H1 (cell line): ENCODE measurements at regions not wholly inside any gene's neighbourhood (a gene's known extent, or its start where the extent isn't known, plus 50 kb on each side); places are given as distances from the start of the nearest gene placed in this dataset.

Experiments used
- CTCF ChIA-PET: fragments of 300-600 bp; sonication (Branson Sonifier 250); formaldehyde crosslinking; loops from one replicate; lab custom pipeline; 2021; ENCODE audit not compliant: partially characterized antibody; lab: Charles Lee
- POLR2A ChIA-PET: fragments of 300-600 bp; sonication (Branson Sonifier 250); formaldehyde crosslinking; loops from one replicate; lab custom pipeline; 2021; ENCODE audit warnings: inconsistent platforms; ENCODE audit not compliant: partially characterized antibody; lab: Charles Lee
- DNase-seq, 2 experiments: peaks; one replicate each; pipeline versions ENCODE4 v3.0.0 to v3.0.0-alpha.2; 2010 to 2022; ENCODE audit warnings: low spot score in 2 of 2, low read depth in 1 of 2, mixed read lengths in 1 of 2
- FAIRE-seq: peaks from 2 replicates; lab custom pipeline; 2011; peaks lifted over from hg19 to GRCh38; lab: Jason Lieb, UNC
- H2AFZ ChIP-seq: 2 replicates; pipeline ENCODE4 v1.8.1; 2012; ENCODE audit warnings: low read length, inconsistent platforms
- H2AK5ac ChIP-seq: 2 replicates; pipeline ENCODE4 v1.6.1; 2013; ENCODE audit warnings: low read depth, low read length
- H2BK120ac ChIP-seq: replicated peaks from 2 replicates; pipeline ENCODE3; 2013; ENCODE audit warnings: low read depth, low read length, inconsistent platforms
- H2BK12ac ChIP-seq: 2 replicates; pipeline ENCODE4 v1.6.1; 2013; ENCODE audit warnings: low read depth, low read length
- H2BK15ac ChIP-seq: 2 replicates; pipeline ENCODE4 v1.6.1; 2013; ENCODE audit warnings: low read length
- H2BK20ac ChIP-seq: 2 replicates; pipeline ENCODE4 v1.6.1; 2013; ENCODE audit warnings: low read length
- H2BK5ac ChIP-seq: 2 replicates; pipeline ENCODE4 v1.6.1; 2013; ENCODE audit warnings: low read depth, low read length
- H3K14ac ChIP-seq: 2 replicates; pipeline ENCODE4 v1.6.1; 2013; ENCODE audit warnings: inconsistent platforms; ENCODE audit not compliant: insufficient read length
- H3K18ac ChIP-seq: 2 replicates; pipeline ENCODE4 v1.6.1; 2013; ENCODE audit warnings: low read length; ENCODE audit errors: extremely low read depth
- H3K23ac ChIP-seq: 2 replicates; pipeline ENCODE4 v1.6.1; 2013; ENCODE audit warnings: inconsistent platforms; ENCODE audit not compliant: insufficient read length
- H3K23me2 ChIP-seq: 2 replicates; pipeline ENCODE4 v1.6.1; 2013; ENCODE audit warnings: low read depth, low read length
- H3K27ac ChIP-seq: 2 replicates; pipeline ENCODE4 v1.6.1; 2011; ENCODE audit warnings: low read depth, low read length, inconsistent platforms
- H3K27me3 ChIP-seq, 4 experiments: replicated peaks in 1 of 4; 1 replicate in 1 of 4; 2 replicates in 3 of 4; pipeline versions ENCODE4 v1.6.1 to v1.8.1; 2011 to 2013; ENCODE audit warnings: low read length in 3 of 4, mild to moderate bottlenecking in 3 of 4, inconsistent platforms in 2 of 4, mixed read lengths in 2 of 4, moderate library complexity in 1 of 4; ENCODE audit not compliant: control insufficient read depth in 3 of 4, insufficient read depth in 3 of 4; ENCODE audit errors: extremely low read depth in 1 of 4
- H3K36me3 ChIP-seq, 4 experiments: 2 replicates each; pipeline versions ENCODE4 v1.6.1 to v1.8.1; 2011 to 2013; ENCODE audit warnings: mild to moderate bottlenecking in 4 of 4, low read length in 3 of 4, moderate library complexity in 2 of 4, control low read depth in 1 of 4, inconsistent platforms in 1 of 4; ENCODE audit not compliant: insufficient read depth in 4 of 4, control insufficient read depth in 2 of 4
- H3K4ac ChIP-seq: replicated peaks from 2 replicates; pipeline ENCODE3; 2013; ENCODE audit warnings: low read length, low read depth, mixed read lengths, inconsistent platforms; ENCODE audit not compliant: insufficient read length
- H3K4me1 ChIP-seq, 4 experiments: replicated peaks in 1 of 4; 1 replicate in 1 of 4; 2 replicates in 3 of 4; pipeline versions ENCODE4 v1.6.1 to v1.8.1; 2011 to 2013; ENCODE audit warnings: low read length in 3 of 4, inconsistent platforms in 2 of 4, mixed read lengths in 1 of 4; ENCODE audit not compliant: insufficient read depth in 4 of 4, control insufficient read depth in 3 of 4
- H3K4me2 ChIP-seq, 2 experiments: 2 replicates each; pipeline versions ENCODE4 v1.6.1 to v1.8.1; 2011 to 2013; ENCODE audit warnings: low read depth in 2 of 2, low read length in 2 of 2, control low read depth in 1 of 2, inconsistent platforms in 1 of 2, mild to moderate bottlenecking in 1 of 2; ENCODE audit not compliant: insufficient read depth in 1 of 2
- H3K4me3 ChIP-seq, 4 experiments: fragments of 200-600, 300-600 bp in 1 of 4; sonication (generic), shearing (Covaris generic), sonication (Bioruptor Twin) in 1 of 4; 2 replicates each; pipeline versions ENCODE4 v1.5.1 to v1.8.1; 2011 to 2016; ENCODE audit warnings: low read length in 4 of 4, low read depth in 3 of 4, control low read depth in 2 of 4, inconsistent platforms in 2 of 4, mild to moderate bottlenecking in 2 of 4, mixed read lengths in 1 of 4, moderate library complexity in 1 of 4; ENCODE audit not compliant: insufficient read depth in 2 of 4; ENCODE audit errors: extremely low read depth in 1 of 4
- H3K56ac ChIP-seq: replicated peaks from 2 replicates; pipeline ENCODE3; 2013; ENCODE audit warnings: low read depth, mild to moderate bottlenecking, mixed read lengths, low read length, inconsistent platforms; ENCODE audit not compliant: insufficient read length
- H3K79me1 ChIP-seq: 2 replicates; pipeline ENCODE4 v1.6.1; 2013; ENCODE audit warnings: low read depth, low read length, control low read depth
- H3K79me2 ChIP-seq, 2 experiments: 2 replicates each; pipeline versions ENCODE4 v1.6.1 to v1.8.1; 2012 to 2013; ENCODE audit warnings: low read length in 2 of 2, mild to moderate bottlenecking in 2 of 2, inconsistent platforms in 1 of 2; ENCODE audit not compliant: insufficient read depth in 2 of 2, control insufficient read depth in 1 of 2
- H3K9ac ChIP-seq, 4 experiments: replicated peaks in 1 of 4; 1 replicate in 1 of 4; 2 replicates in 3 of 4; pipeline versions ENCODE4 v1.6.1 to v1.8.1; 2011 to 2013; ENCODE audit warnings: low read depth in 3 of 4, low read length in 3 of 4, control low read depth in 2 of 4, mild to moderate bottlenecking in 2 of 4, moderate library complexity in 2 of 4, inconsistent platforms in 1 of 4; ENCODE audit errors: extremely low read depth in 1 of 4
- H3K9me3 ChIP-seq, 2 experiments: 2 replicates each; pipeline versions ENCODE4 v1.6.1 to v1.8.1; 2012 to 2013; ENCODE audit warnings: mild to moderate bottlenecking in 2 of 2, moderate library complexity in 2 of 2, control low read depth in 1 of 2, inconsistent platforms in 1 of 2, low read depth in 1 of 2, low read length in 1 of 2, mixed read lengths in 1 of 2; ENCODE audit not compliant: insufficient read depth in 2 of 2
- H4K20me1 ChIP-seq, 2 experiments: replicated peaks in 1 of 2; 2 replicates each; pipeline versions ENCODE3 to v1.8.1; 2011 to 2013; ENCODE audit warnings: inconsistent platforms in 2 of 2, low read length in 2 of 2, mild to moderate bottlenecking in 1 of 2; ENCODE audit not compliant: insufficient read depth in 2 of 2, control insufficient read depth in 1 of 2
- H4K5ac ChIP-seq: 2 replicates; pipeline ENCODE4 v1.6.1; 2013; ENCODE audit warnings: low read length, low read depth, mixed read lengths, inconsistent platforms; ENCODE audit not compliant: insufficient read length
- H4K8ac ChIP-seq: 2 replicates; pipeline ENCODE4 v1.8.0; 2013; ENCODE audit warnings: mild to moderate bottlenecking, moderate library complexity, low read length, inconsistent platforms; ENCODE audit not compliant: insufficient read depth; ENCODE audit errors: extremely low read depth
- H4K91ac ChIP-seq: replicated peaks from 2 replicates; pipeline ENCODE3; 2013; ENCODE audit warnings: low read length, mixed read lengths, inconsistent platforms; ENCODE audit not compliant: insufficient read length
- ASH2L ChIP-seq: fragments of 200-600, 300-600 bp; sonication (generic); IDR thresholded peaks from one replicate; pipeline ENCODE4 v1.7.1; 2017; ENCODE audit warnings: low read length
- BRCA1 ChIP-seq: IDR thresholded peaks from 2 replicates; pipeline ENCODE4 v1.6.1; 2012; ENCODE audit warnings: low read depth, low read length, improper control_type of control experiment
- EGR1 ChIP-seq: IDR thresholded peaks from 2 replicates; pipeline ENCODE4 v1.6.1; 2011; ENCODE audit warnings: low read depth, low read length, borderline replicate concordance
- KDM1A ChIP-seq: fragments of 200-600, 300-600 bp; sonication (generic); IDR thresholded peaks from 2 replicates; pipeline ENCODE4 v1.7.1; 2016; ENCODE audit warnings: mild to moderate bottlenecking, low read length, borderline replicate concordance
- KDM4A ChIP-seq: IDR thresholded peaks from one replicate; pipeline ENCODE4 v1.7.1; 2012; ENCODE audit warnings: low read depth, mild to moderate bottlenecking, moderate library complexity, low read length, inconsistent platforms; ENCODE audit not compliant: severe bottlenecking
- NANOG ChIP-seq: IDR thresholded peaks from 2 replicates; pipeline ENCODE4 v1.6.1; 2011; ENCODE audit warnings: low read length, low read depth, mild to moderate bottlenecking, inconsistent platforms; ENCODE audit not compliant: insufficient read depth, poor library complexity, severe bottlenecking
- NRF1 ChIP-seq: IDR thresholded peaks from 2 replicates; pipeline ENCODE4 v1.6.1; 2011; ENCODE audit warnings: mild to moderate bottlenecking, low read depth, low read length, improper control_type of control experiment
- PHF8 ChIP-seq: fragments of 200-600 bp; sonication (generic); conservative IDR thresholded peaks from 2 replicates; pipeline ENCODE4 v1.7.1; 2012; ENCODE audit warnings: low read depth, mild to moderate bottlenecking, inconsistent platforms, low read length, moderate library complexity
- SP4 ChIP-seq: IDR thresholded peaks from 2 replicates; pipeline ENCODE4 v1.6.1; 2012; ENCODE audit warnings: low read length, inconsistent platforms
- SUZ12 ChIP-seq: fragments of 200-600 bp; sonication (generic); IDR thresholded peaks from 2 replicates; pipeline ENCODE4 v1.6.1; 2012; ENCODE audit warnings: mild to moderate bottlenecking, inconsistent platforms, low read length, moderate library complexity, mixed read lengths
- TEAD4 ChIP-seq: IDR thresholded peaks from 2 replicates; pipeline ENCODE4 v1.6.1; 2012; ENCODE audit warnings: low read depth, low read length, inconsistent platforms, mixed read lengths
- WGBS, 2 experiments: shearing (Covaris generic) in 1 of 2; methylation state at CpG; one replicate each; pipeline versions ENCODE4 v1.1.6 to v1.1.7; 2013 to 2015; ENCODE audit warnings: low lambda C conversion rate in 2 of 2, mixed read lengths in 2 of 2, inconsistent platforms in 1 of 2, low coverage in 1 of 2, missing lambda C conversion rate in 1 of 2; ENCODE audit not compliant: insufficient replicate concordance in 2 of 2, insufficient coverage in 1 of 2, insufficient read length in 1 of 2; ENCODE audit errors: extremely low coverage in 1 of 2, missing lambda C conversion rate in 1 of 2; 5-methylcytosine and 5-hydroxymethylcytosine counted together
- TF ChIP-seq, protein P1 (sequence below): IDR thresholded peaks from 2 replicates; pipeline ENCODE4 v1.6.1; 2011; ENCODE audit warnings: low read length, improper control_type of control experiment
- TF ChIP-seq, protein P2 (sequence below): IDR thresholded peaks from 2 replicates; pipeline ENCODE4 v1.6.1; 2012; ENCODE audit warnings: inconsistent platforms

- Histone ChIP-seq H2BK120ac (no peak overlapping the region), H2AK5ac (no peak overlapping the region), H4K20me1 (no peaks in the 10 kb centered on the region), H3K9ac (no peak overlapping the region), H3K27ac (no peak overlapping the region), H3K14ac (no peak overlapping the region), H3K27me3 (peaks cover 0 to 1% (median 0%) of the 10 kb centered on the region in 4 experiments; a peak in 1 of 7 replicates), H3K23me2 (no peaks in the 10 kb centered on the region), H2BK20ac (no peak overlapping the region), H4K91ac (no peak overlapping the region), H3K36me3 (no peaks in the 10 kb centered on the region), H4K5ac (no peak overlapping the region), H2BK5ac (no peak overlapping the region), H3K56ac (no peak overlapping the region), H3K4me3 (no peak overlapping the region), H3K9me3 (no peaks in the 10 kb centered on the region), H3K18ac (no peak overlapping the region), H3K4me2 (no peak overlapping the region), H2BK15ac (no peak overlapping the region), H2AFZ (no peak overlapping the region), H3K79me2 (no peaks in the 10 kb centered on the region), H3K4ac (no peak overlapping the region), H2BK12ac (no peak overlapping the region), H3K4me1 (no peaks in the 10 kb centered on the region), H3K79me1 (no peaks in the 10 kb centered on the region), H4K8ac (no peak overlapping the region), H3K23ac (no peak overlapping the region)
- TF ChIP-seq, protein P1, sequence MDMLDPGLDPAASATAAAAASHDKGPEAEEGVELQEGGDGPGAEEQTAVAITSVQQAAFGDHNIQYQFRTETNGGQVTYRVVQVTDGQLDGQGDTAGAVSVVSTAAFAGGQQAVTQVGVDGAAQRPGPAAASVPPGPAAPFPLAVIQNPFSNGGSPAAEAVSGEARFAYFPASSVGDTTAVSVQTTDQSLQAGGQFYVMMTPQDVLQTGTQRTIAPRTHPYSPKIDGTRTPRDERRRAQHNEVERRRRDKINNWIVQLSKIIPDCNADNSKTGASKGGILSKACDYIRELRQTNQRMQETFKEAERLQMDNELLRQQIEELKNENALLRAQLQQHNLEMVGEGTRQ, result no peak
- TF ChIP-seq PHF8, result no peak
- no peak for TF ChIP-seq KDM4A
- no peak for TF ChIP-seq NRF1
- TF ChIP-seq, protein P2, sequence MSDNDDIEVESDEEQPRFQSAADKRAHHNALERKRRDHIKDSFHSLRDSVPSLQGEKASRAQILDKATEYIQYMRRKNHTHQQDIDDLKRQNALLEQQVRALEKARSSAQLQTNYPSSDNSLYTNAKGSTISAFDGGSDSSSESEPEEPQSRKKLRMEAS, result no peak
- no peak for TF ChIP-seq TEAD4
- no peak for TF ChIP-seq EGR1
- no peak for TF ChIP-seq BRCA1
- no peak for TF ChIP-seq SUZ12
- TF ChIP-seq KDM1A, result no peak
- TF ChIP-seq ASH2L, result no peak
- no peak for TF ChIP-seq NANOG
- no peak for TF ChIP-seq SP4
- ChIA-PET CTCF (interaction anchor here (0.6 to 1.2 kb wide), 3 partner anchors 27 to 139 kb away, joined by 3 to 4 read pairs (median 4); no protein-coding TSS in a partner anchor), POLR2A (no interaction called here)
- DNase-seq, result no peak
- FAIRE-seq, result no peak
- 96% methylated on average over 7 of the region's 7 CpGs; no CpG with 5 or more reads in 1 of the 2 experiments for WGBS, 2 experiments
Observed at GRCh38 chr18:44156776-44157335, 523.8 kb upstream of the SETBP1 start.
